Ascending aorta (tissue), 2 donors: ENCODE measurements at regions not wholly inside any gene's neighbourhood (a gene's known extent, or its start where the extent isn't known, plus 50 kb on each side); places are given as distances from the start of the nearest gene placed in this dataset.

ENCODE experiments used
- DNase-seq, 2 donors: peaks; one replicate each; pipeline ENCODE4 v3.0.0-alpha.2; 2019; ENCODE audit warnings: low spot score in 2 of 2
- H3K27ac ChIP-seq, 2 donors: fragments of 200-600 bp; sonication (generic); one replicate each; pipeline ENCODE4 v1.5.1; 2016 to 2017; ENCODE audit warnings: mild to moderate bottlenecking in 1 of 2
- H3K27me3 ChIP-seq: fragments of 200-600 bp; sonication (generic); one replicate; pipeline ENCODE4 v1.5.1; 2017
- H3K36me3 ChIP-seq, 2 donors: fragments of 200-600 bp; sonication (generic); one replicate each; pipeline ENCODE4 v1.5.1; 2016
- H3K4me1 ChIP-seq, 2 donors: fragments of 200-600 bp; sonication (generic); one replicate each; pipeline ENCODE4 v1.5.1; 2016 to 2017; ENCODE audit warnings: mild to moderate bottlenecking in 1 of 2
- H3K4me3 ChIP-seq, 2 donors: fragments of 200-600 bp; sonication (generic); one replicate each; pipeline ENCODE4 v1.5.1; 2016 to 2017; ENCODE audit warnings: mild to moderate bottlenecking in 1 of 2
- H3K9me3 ChIP-seq, 2 donors: fragments of 200-600 bp; sonication (generic); one replicate each; pipeline ENCODE4 v1.5.1; 2016
- CTCF ChIP-seq, 3 experiments: fragments of 200-600 bp in 2 of 3; fragments of 450-650 bp in 1 of 3; sonication (generic) in 2 of 3; IDR thresholded peaks; one replicate each; pipeline ENCODE4 v1.5.1; 2016 to 2019; ENCODE audit warnings: antibody characterized with exemption in 3 of 3, mild to moderate bottlenecking in 1 of 3, moderate library complexity in 1 of 3
- intact Hi-C: fragments of 100-400 bp; cut with DNase I; formaldehyde crosslinking; loops from one replicate; pipeline ENCODE4 v1.15.1; 2023

- H3K27me3 ChIP-seq: no peaks in the 10 kb centered on the region
- H3K9me3 ChIP-seq: no peaks in the 10 kb centered on the region
- H3K36me3 ChIP-seq: no peaks in the 10 kb centered on the region
- TF ChIP-seq CTCF (IDR thresholded peaks at IDR 0.05): no peak
- H3K4me3 ChIP-seq: no peak overlapping the region
- DNase-seq: no peak
- no peaks in the 10 kb centered on the region for H3K4me1 ChIP-seq
- intact Hi-C loops: no loop called here
- no peak overlapping the region for H3K27ac ChIP-seq
Observed at GRCh38 chr3:88824666-88825564, 282.5 kb upstream of the EPHA3 start.

GRCh38 chr3:88828466-88828865 lies 279.0 kb upstream of the EPHA3 start:
- TF ChIP-seq CTCF (IDR thresholded peaks at IDR 0.05): no peak
- Histone ChIP-seq H3K36me3 (no peaks in the 10 kb centered on the region), H3K27ac (no peak overlapping the region), H3K27me3 (no peaks in the 10 kb centered on the region), H3K4me1 (no peaks in the 10 kb centered on the region), H3K4me3 (no peak overlapping the region), H3K9me3 (no peaks in the 10 kb centered on the region)
- intact Hi-C loops: no loop called here
- no peak for DNase-seq

GRCh38 chr3:88852606-88853005 lies 254.8 kb upstream of the EPHA3 start:
- H3K27me3 ChIP-seq: no peaks in the 10 kb centered on the region
- DNase-seq: no peak
- H3K4me1 ChIP-seq: no peaks in the 10 kb centered on the region
- H3K36me3 ChIP-seq: no peaks in the 10 kb centered on the region
- intact Hi-C loops: no loop called here
- H3K27ac ChIP-seq: no peak overlapping the region
- no peaks in the 10 kb centered on the region for H3K9me3 ChIP-seq
- TF ChIP-seq CTCF (IDR thresholded peaks at IDR 0.05): no peak
- no peak overlapping the region for H3K4me3 ChIP-seq

GRCh38 chr3:88863196-88863595 lies 244.2 kb upstream of the EPHA3 start:
- no peak overlapping the region for H3K4me3 ChIP-seq
- no peak overlapping the region for H3K27ac ChIP-seq
- no peaks in the 10 kb centered on the region for H3K27me3 ChIP-seq
- intact Hi-C loops: no loop called here
- no peaks in the 10 kb centered on the region for H3K4me1 ChIP-seq
- no peaks in the 10 kb centered on the region for H3K36me3 ChIP-seq
- no peaks in the 10 kb centered on the region for H3K9me3 ChIP-seq
- DNase-seq: no peak
- no peak for TF ChIP-seq CTCF (IDR thresholded peaks at IDR 0.05)

- no peak for TF ChIP-seq CTCF (IDR thresholded peaks at IDR 0.05)
- H3K4me1 ChIP-seq: no peaks in the 10 kb centered on the region
- no peak for DNase-seq
- no peaks in the 10 kb centered on the region for H3K9me3 ChIP-seq
- H3K27me3 ChIP-seq: no peaks in the 10 kb centered on the region
- intact Hi-C loops: no loop called here
- H3K4me3 ChIP-seq: no peak overlapping the region
- no peaks in the 10 kb centered on the region for H3K36me3 ChIP-seq
- H3K27ac ChIP-seq: no peak overlapping the region
Observed at GRCh38 chr3:88876724-88877123, 230.7 kb upstream of the EPHA3 start.
